NCI-H2029 (cell line): ENCODE measurements at regions not wholly inside any gene's neighbourhood (a gene's known extent, or its start where the extent isn't known, plus 50 kb on each side); places are given as distances from the start of the nearest gene placed in this dataset.

ENCODE experiments used
- DNase-seq: peaks from one replicate; lab custom pipeline; 2025; lab: John Stamatoyannopoulos, UW

DNA sequence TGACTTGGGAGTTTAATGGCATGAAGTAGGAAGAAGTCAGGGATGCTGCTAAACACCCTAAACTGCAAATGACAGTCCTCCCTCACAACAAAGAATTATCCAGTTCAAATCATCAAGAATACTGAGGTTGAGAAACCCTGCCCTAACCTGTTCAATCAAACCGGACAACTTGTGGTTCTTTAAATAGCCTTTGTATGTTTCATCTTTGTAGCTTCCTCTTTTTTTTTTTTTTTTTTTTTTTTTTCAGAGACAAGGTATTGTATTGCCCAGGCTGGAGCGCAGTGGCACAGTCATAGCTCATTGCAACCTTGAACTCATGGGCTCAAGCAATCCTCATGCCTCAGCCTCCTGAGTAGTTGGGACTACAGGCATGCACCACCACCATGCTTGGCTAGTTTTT, 52.5 kb upstream of the TTC29 start:
- DNase-seq: no peak

DNA sequence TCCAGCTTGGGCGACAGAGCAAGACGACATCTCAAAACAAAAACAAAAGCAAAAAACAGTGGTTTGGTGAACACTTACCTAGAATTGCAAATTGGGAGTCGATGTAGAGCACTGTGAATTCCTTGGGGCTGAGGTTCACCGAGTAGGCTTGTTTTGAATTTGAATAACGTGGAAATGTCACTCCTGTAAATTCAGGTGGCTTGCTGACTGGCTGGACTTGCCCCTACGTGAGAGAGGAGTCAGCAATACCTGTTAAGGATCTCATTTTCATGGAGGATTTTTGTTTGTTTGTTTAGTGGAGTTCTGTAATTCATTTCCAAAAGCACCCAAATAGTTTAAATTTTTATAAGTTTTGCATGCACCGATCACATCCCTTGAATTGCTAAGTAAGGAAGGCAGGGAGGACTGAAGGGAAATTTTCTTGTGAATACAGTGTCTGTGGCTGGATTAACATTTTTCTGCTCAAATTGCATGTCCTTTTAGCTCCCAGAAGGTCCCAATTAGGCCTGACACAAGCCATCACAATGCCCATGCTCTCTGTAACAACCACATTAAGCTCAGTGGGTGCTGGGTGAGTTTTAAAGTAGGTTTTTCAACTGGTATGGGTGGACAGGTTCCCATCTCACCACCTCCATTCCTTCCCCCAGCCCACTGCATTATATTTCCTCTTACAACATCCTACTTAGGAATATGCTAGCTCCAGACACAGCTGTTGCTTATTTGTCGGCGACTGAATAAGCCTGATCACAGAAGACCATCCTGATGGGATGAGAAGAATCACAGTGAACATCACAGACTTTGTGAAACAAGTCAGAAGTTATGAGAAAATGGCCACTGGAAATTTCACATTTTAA, 58.5 kb upstream of the TTC29 start:
- no peak for DNase-seq

DNA sequence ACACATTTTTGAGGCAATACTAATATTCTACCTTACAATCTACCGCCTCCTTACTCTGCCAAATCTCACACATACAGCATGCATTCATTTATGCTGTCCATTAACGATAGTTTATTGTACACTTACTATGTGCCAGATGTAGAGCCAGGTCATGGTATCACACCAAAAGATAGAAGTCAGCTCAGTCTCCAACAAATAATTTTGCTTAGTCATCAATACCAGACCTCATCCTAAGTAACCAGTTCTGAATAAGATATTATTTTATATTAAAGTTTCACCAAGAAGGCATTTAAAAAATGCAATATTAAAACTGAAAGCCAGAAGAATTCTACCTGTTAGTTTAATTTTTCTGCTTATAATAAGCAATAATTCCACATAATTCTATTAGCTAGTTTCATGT, 60.6 kb upstream of the TTC29 start:
- no peak for DNase-seq

DNA sequence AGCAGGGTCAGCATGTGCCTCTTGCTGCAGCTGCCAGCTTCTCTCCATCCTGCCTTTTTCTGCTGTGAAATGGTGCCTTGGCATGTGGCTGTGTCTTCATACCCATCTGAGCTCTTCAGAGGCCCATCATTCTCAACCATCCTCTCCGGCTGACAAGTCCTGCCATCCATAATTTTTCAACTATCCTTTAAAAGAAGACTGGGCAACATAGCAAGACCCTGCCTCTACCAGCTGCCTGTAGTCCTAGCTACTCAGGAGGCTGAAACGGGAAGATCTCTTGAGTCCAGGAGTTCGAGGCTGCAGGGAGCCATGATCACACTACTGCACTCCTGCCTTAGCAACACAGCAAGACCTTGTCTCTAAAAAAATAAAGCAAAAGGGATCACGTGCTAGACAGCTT, 64.2 kb upstream of the TTC29 start:
- no peak for DNase-seq

DNA sequence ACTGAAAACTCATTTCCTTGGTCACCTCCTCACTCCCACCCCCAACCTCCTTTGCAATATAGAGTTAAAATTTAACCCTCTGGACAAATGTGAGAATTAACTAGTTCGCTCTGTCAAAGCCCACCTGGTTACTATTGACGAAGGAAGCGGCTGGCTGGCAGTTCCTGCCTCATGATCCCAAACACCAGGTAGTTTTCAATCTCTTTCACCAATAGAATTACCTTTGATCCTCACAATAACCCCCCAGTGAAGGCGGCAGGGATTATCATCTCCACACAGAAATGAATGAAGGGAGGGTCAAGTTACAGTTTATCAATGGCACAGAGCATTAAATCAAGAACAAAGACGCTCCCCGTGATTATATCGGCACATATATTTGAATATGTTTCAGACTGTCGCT, 65.7 kb upstream of the TTC29 start:
- no peak for DNase-seq

DNA sequence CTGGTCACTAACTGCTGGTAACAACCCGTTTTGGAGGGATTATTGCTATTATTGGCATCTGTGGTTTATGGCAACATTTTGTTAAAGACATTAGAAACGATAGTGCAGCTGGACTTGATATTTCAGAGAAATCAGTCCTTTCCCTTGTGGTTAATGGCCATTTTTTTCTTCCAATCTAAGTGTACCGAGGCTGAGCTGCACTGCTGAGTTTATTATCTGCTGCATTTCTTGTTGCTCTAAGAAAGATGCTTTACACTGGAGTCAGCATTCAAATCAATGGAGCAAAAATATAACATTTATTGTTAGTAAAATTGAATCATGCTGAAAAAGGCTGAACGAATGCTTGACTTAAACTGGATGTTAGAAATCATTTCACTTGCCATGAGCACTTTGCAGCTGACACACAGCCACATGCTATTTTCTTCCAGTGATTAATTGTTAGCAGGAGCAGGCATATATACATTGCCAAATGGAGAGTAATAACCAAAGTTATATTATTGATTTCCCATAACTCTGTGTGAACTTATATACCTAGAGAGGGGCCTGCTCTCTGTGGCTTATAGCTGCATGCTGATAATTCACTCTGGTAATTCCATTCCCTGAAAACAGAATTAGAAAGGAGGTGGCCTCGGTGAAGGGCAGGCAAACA, 66.5 kb upstream of the TTC29 start:
- no peak for DNase-seq

DNA sequence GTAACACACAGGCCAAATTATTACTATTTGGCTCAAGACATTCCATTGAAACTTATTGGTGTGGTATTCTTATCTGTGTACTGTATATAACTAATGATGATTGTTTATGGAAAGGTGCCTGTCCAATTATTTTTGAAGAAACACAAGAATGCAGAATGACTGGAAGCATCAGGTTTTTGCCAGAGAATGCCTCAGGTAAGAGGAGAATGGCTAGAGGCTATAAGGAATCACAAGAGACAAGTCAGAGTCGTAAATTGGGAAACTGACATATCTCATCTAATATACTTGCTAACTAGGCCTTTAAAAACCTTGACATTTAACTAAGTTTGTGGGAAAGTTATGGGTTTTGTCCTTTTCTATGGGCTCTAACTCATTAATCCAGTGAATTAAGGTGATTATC, 69.3 kb upstream of the TTC29 start:
- DNase-seq: no peak

DNA sequence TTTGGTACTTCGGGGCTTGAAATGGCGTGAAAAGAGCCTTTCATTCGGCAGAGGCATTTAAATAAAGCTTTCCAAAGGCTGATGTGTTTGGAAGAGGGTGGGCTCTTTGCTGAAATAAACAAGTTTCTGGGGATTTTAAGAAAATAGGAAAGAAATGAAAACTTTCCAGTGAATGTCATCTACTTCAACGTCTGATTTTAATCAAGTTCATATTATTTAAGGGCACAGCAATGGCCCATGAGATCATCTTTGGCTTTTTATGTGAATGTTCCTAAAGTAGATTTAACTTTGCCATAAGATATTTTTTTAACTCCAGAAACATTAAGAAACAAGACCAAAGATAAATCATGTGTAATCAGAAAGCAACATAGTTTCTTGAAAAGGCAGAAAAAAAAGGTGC, 69.8 kb upstream of the TTC29 start:
- DNase-seq: no peak

DNA sequence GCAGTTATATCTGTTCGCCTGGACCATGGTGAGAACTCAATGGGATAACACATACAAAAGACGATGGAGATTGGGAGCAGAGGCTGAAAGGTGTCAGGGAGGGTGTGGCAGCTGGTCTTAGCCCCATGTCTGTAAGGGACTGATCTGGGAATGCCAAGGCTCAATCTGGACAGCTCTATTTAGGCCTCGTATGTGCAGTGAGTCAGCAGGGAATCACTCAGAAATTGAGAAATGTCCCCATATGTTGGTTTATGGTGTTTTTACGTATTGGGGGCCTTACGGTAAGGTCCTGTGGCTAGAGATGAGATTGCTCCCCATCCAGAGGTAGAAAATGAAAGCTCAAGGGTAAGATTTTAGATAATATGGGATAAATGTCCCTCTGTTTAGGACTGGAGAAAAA, 71.4 kb upstream of the TTC29 start:
- no peak for DNase-seq

DNA sequence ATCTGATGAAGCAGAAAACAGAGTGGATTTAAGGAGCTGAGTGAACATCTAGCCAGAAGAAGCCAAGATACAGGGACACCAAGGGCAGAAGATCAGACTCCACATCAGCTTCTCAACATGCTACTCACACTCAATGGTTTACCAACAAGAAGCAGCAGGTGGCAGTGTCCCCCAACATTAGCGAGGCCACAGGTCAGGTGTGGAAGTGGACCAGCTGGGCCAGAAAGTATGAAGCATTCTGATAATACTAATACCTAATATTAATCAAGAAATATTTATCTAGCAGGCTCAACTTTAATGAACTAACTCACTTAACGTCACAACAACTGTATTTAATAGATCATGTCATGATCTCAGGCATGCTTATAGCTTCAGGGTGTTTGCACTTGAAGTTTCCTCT, 73.4 kb upstream of the TTC29 start:
- no peak for DNase-seq

DNA sequence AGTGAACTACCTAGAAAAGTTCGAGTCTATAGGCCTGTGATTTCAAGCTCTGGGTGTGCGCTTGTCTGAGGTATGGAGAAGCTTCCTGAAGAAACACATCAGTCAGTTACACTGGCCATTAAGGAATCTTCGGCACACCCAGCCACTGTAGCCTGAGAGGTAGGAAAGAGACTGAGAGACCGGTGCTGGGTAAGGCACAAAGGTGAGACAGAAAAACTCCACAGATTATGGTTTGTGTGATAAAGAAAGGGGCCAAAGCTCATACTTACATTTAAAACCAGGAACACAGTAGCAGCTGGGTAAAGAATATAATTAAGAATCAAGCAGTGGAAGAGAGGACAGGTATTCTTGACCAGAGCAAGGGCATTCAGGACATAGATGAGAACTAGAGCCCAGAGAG, 74.8 kb upstream of the TTC29 start:
- DNase-seq: no peak

DNA sequence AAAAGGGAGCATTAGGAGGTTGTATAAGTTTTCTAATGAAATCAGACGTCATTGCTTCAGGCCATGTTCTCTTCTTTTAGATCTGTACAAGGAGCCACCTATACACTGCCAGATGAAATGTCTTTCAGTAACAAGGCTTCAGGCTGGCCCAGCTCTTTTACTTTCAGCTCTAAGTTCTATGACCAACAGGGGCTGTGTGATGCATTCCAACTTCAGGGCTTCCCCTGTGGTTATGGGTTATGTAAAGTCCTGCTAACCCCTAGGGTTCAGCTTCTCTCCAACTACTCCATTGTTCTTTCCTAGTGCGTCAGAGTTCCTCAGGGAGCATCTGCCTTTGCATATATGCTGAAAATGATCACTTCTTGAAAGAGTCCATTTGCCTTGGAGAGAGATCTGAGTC, 79.4 kb upstream of the TTC29 start:
- no peak for DNase-seq

DNA sequence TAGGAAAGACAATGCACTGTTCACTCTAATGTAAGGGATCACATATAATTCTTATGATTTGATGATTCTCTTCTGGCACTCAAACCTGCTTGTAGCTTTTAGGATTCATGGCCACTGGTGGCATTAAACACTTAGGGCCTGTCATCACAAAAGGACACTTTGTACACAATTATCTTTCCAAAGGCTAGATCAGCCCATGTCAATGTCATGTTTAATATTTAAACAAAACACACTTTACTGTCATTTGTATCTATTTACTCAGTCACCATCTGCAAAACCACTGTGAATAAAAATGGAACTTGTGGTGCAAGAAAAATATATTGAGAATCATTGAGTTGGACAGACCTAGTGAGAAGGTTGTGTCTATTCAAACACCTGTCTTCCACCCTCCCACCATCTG, 83.6 kb upstream of the TTC29 start:
- no peak for DNase-seq

DNA sequence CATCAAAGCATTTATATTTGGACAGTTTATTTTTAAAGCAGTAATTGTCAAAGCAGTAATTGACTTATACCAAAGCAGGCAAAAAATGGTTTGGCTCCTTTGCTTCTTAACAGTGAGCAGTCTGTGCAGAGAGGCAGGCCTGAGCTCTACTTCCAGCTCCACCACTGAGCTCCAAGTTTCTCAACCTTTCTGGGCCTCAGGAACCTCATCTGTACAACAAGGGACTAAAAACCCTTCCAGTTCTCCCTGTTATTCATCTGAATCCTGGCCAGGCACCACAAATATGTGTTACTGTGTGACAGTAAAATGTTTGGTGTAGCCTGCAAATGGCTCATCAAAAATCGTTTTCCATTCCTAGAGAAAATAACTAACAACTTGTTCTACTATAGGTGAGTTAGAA, 88.7 kb upstream of the TTC29 start:
- no peak for DNase-seq

DNA sequence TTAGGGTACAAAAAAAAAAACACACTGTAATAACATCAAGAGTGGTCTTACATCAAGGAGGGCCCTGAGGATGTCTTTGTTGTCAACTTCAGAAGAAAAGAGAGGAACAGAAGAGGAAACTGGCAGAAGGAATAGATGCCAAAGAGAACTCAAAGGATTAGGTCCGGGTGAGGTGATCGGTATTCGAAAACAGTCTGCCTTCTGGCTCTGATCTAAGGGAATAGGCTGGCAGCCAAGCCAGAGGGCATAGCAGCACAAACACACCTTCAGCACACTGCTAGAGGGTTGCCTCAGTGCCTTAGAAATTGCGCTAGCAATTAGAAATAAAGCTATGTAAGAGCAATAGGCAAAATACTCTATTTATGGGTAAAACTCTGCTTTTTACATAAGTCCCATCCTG, 91.4 kb upstream of the TTC29 start:
- no peak for DNase-seq

DNA sequence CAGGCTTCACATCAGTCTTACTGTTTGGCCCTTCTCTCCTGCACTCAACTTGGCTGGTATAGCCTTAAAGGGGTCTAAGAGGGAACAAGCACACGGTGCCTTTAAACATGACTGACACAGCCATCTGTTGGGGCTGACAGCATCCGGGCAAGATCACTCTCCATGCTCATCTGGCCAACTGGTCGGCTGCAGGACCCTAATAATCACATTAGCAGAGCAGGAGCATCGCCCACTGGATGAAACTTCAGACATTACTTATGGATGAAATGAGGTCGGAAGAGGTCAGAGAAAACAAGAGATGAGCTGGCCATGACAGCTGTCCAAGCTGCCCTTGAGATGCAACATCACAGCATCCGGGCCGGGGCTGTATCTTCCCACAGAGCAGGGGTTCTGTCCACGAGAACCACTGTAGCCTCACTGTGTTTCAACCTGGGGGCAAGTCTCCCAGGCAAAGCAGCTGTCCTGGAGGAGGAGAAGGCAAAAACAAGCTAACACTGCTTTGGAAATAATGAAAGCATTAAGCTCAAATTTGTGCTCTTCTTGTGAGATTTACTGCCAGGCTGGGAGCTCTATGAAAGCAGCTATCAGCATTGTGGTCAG, 94.4 kb upstream of the TTC29 start:
- DNase-seq: no peak

DNA sequence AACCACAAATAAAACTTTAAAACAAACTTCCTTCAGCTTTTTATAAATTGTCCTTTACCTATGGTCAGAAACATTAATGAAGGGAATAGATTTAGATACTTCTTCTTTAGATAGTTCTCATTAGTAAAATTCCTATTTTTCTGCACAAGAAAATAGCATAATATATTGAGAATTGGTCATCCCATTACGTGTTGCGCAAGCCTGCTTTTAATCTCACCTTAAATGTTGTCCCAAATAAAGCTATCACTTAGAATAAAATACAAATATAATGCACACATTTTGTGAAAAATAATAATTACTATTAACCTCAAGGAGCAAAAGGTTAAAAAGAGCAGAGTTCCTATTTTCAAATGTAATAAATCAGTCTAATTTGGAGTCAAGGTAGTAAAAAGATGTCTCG, 95.2 kb upstream of the TTC29 start:
- no peak for DNase-seq

DNA sequence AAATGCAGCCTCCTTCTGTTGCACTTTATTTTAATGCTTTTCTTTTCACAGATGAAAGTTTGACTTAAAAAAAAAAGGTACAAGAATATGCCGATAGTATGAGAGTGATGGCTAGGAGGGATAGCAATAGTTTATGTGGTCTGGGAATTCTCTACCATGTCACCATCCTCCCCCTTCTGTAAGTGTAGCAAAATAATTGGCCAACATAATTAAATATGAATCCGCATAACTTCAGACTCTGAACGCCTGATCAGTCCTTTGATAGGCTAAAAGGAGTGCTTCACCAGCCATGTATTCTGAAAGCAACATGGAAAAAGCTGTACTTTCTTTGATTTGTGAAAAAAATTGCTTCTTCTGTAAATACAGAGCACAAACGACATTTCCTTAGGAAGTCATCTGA, 95.7 kb upstream of the TTC29 start:
- DNase-seq: no peak

DNA sequence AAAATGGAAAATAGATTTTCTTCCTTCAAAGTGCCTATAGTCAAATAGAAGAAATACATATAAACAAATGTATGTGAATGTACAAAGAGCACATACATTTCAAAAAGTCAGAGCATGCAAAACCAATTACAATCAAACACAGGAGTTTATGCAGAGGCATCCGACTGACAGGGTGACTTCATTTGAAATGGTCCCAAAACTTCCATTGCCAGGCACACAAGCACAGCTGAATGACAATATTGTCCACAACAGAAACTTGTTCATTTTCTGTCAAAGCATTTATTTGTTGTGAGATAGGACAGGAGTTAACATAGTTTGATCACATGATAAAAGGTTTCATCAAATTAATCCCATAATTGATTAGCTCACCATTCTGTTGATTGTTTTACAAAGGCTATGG, 96.4 kb upstream of the TTC29 start:
- DNase-seq: no peak

DNA sequence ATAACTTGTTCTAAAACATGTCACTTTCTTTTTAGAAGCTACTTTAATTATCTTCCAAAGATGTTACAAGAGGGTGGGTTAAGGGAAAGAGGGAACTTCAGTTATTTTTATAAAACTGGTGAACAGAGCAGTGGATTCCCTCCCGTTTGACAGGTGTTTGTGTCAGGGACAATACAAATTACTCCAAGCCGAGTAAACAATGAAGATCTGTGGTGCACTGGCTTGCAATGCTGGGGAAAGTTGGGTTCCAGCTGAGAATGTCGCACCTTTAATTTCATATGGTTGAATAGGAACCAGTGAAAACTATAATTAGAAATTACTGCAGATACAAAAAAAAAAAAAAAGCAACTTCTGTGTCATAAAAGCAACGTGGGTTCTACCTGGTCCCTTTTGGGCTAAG, 98.6 kb upstream of the TTC29 start:
- no peak for DNase-seq

DNA sequence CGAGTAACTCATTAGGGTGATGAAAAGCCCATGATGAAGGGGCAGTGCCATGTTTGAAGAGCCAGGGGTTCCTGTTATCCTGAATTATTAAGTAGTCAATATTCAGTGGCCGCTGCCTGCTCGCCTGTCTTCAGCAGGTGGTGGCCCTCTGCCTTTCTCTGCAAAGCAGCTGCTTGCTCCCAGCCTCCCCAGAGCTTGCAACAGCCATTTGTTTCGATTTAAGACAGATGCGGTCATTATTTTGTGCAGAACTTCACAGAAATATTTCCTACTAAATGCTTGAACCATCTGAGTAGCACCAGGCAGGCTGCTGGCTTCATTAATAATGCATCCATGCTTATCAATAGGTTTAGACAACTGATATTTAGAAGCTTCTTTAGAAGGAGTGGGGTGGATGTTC, 104.3 kb upstream of the TTC29 start:
- DNase-seq: no peak

DNA sequence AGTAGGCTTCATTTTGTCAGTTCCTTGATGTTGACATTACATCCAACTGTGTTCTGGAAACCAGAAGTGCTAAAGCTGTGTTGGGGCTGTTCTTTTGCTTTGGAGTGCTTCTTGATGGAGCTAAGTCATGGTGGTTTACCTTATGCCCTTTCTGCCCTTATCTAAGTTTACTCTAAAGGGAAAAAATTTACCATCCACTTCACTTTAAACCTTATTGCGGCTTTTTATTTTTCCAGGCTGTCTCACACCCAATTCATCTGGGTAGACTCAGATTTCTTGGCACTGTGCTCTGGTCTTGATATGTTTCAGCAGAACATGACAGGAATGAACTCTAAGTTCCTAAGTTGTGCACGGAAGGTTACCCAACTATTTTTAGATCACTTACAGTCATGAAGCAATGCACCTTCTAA, 104.7 kb upstream of the TTC29 start:
- DNase-seq: no peak

DNA sequence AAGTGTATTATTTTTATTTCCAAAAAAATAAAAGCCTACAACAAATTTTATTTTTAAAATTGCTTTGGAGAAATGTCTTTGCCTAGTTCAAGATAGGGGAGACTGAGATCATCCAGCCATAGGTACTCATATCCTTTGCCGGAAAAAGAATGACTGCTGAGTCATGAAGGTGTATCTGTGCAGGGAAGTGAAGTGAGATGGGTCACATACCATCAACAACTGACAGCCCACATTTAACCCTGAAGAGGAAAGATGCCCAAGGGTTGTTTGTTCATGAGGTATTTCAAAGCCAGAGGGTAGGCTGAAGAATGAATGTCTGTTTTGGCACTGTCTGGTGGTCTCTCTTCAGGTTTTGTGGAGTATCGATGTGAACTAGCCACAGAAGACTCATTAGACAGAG, 106.7 kb upstream of the TTC29 start:
- no peak for DNase-seq
